HG03045 (cell line): ENCODE measurements at regions not wholly inside any gene's neighbourhood (a gene's known extent, or its start where the extent isn't known, plus 50 kb on each side); places are given as distances from the start of the nearest gene placed in this dataset.

Experiments used
- ATAC-seq: cut with Tn5 transposase; IDR thresholded peaks from one replicate; pipeline ENCODE4 v1.9.1; 2021; ENCODE audit warnings: mild to moderate bottlenecking, moderate library complexity; ENCODE audit not compliant: unreplicated experiment

DNA sequence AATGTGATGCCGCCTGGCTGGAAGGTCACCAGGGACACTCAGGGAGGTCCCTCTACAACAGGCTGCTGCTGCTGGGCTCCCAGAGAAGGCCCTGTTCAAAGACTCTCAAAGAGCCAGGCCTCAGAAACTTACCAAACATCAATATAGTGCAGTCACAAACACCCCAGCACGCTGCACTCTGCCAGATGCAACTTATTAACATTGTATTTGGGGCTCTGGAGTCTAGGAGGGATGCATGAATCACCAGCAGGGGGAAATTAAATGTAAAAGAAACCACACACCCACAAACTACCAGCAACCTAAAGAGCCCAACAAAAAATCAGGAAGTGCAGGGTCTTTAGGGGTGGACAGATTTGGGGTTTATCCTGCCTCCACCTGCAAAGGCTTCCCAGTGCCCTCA is 74.6 kb upstream of the SPATA12 start:
- ATAC-seq: no peak

DNA sequence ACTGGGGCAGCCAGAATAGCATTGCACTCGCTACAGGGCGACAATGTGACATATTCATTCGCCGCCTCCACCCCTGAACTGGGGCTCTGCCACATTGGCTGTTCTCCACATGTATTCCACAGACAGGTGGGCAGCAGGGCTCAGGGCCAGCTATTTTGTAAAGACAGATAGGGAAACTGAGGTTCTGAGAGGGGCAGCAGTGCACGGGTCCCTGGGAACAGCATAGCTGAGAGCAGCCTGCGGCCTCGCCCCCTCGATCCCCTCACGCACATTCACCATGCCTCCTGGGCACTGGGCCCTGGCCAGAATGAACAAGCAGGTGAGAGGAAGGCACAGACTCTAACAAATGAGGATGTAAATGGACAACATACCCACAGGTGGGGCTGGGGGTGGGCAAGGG is 75.0 kb upstream of the SPATA12 start:
- ATAC-seq: no peak

DNA sequence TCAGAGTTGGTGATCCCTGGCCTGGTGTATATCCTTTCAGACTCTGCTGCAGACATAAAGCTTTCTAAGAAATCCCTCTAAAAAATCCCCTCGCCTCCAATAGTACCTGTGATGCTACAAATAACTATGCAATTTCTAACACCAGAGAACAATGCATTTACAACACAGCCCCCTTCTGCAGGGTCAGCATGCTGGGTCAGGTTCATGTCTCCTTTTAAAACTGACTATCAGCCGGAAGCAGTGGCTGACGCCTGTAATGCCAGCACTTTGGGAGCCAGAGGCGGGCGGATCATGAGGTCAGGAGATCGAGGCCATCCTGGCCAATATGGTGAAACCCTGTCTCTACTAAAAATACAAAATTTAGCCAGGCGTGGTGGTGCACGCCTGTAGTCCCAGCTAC is 77.0 kb upstream of the SPATA12 start:
- no peak for ATAC-seq

DNA sequence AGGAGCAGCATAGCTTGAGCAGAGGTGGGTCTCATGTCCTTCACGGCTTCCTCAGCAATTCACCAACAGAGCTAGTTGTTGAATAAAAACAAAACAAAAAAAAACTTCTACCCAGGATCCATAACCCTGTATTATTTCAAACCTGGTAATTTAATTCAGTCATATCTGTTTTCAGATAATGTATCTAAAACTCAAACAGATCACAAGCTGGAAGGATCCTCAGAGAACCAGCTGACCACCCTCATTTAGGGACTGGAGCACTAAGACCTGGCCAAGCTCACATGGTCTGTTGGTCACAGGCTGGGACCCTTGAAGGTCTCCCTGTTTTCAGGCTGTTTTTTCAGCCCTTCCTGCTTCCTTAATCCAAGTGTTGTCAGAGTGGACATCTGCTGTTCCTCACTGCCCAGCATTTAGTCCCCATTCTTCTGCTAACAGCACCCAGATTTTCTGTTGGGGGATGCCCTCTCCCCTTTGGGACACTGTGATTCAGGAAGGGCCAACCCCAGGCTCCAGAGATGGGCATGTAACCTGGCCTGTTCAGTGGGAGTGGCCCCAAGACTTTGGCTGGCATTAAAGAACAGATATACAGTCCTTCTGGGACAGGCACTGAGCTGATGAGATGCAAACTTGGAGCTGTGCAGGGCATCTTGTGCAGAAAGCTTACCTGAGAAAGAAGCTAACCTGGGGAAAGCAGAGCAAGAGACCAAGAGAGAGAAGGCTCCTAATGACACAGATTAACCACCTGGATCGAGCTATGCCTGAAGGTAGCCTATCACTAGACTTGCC is 78.8 kb upstream of the SPATA12 start:
- no peak for ATAC-seq

DNA sequence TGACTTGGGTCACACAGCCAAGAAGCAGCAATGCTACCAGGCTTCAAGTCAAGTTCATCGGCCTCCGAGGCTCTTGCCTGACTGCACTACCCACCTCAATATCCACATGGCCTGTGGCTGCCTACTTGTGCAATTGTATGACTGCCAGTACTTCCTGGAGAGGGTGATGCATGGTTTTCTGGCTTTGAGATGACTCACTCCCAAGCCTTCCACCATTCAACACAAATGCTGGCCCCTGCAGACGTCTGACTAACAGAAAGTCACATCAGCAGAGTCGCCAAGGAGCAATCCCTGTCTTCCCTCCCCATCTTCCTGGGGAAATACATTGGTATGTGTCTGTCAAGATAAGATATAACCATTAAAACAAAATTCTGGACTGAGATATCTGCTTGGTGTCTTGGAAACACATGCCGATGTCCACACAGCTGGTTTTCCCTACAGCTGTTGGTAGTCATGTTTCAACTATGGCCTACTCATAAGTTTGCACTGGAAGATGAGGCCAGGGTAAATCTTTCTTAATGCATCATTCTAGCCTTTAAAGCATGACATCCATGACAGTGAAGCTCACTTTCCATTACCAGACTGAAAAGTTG is 79.6 kb upstream of the SPATA12 start:
- no peak for ATAC-seq

DNA sequence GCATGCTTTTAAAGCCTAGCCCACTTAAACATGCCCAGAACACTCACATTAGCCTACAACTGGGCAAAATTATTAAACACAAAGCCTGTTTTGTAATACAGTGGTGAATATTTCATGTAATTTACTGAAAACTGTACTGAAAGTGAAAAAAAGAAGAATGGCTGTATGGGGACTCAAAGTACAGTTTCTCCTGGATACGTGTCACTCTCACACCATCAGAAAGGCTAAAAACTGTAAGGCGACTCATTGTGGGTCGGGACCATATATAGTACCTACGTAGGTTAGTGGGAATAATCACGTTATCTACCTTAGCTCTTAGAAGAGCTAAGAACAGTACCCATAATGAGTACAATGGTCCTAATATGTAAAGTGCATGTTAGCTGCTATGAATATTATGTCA is 80.2 kb upstream of the SPATA12 start:
- ATAC-seq: no peak

DNA sequence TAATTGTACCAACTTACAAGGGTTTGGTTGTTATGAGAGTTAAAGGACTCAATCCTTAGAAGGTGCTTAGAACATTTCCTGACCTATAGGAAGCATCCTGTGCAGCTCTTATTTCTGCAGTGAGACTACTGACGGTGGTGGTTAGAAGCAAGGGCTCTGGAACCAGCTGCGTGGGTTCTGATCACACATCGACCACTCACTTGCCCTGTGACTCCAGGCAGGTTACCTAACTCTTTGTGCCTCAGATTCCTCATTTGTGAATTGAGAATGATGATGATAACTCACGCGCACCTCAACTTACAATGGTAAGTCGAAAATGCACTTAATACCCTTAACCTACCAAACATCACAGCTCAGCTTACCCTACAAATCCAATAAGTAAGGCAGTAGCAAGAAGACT is 80.7 kb upstream of the SPATA12 start:
- no peak for ATAC-seq

DNA sequence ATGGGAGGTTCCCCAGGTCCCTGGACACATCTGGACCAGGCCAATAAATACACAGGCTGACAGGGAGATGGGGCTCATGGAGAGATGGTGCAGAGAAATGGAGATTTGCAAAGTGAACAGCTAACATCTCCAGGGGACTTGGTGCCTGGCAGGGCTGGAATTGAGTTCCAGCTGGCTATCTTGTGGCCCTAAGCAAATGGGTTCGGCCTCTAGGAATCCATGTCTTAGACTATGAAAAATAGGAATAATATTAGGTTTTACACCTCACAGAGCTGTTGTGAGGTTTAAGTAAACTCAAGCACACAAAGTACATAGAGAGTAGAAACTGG is 82.9 kb upstream of the SPATA12 start:
- ATAC-seq: no peak

DNA sequence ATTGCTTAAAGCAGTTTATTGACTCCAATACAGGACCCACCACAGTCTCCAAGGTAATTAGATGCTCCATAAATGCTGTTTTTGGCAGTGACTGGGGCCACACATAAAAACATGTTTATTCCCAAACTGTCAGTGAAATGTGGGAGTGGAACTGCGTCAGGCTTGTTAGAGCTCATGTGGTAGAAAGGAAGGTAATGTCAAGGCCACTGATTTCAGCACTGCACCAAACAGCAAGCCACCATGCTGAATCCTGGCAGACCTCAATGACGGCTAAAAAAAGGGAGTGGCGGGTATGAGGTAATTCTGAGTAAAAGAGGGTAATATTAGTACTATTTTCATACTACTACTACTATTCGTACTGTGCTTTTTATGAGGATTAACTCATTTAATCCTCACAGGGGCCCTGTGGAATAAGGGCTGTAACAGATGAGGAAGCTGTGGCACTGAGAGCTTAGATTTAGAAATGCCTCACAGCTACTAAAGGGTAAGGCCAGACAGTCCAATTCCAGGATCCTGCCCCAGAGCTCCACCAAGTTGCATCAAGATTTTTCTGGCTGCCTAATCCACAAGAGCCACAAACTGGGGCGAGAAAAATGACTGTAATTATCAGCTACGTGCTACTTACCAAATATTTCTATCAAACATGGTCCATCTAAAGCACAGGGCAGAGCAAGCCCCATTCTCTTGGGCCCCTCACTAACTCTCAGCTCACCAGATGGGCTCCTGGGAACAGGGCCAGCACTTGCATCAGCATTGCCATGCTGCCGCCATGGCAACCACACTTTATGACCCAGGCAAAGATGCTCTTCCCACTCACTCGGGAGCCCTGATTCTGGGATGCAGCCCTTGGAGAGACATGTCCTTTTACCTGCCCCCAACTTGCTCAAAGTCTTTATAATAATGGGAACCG is 83.6 kb upstream of the SPATA12 start:
- ATAC-seq: no peak

DNA sequence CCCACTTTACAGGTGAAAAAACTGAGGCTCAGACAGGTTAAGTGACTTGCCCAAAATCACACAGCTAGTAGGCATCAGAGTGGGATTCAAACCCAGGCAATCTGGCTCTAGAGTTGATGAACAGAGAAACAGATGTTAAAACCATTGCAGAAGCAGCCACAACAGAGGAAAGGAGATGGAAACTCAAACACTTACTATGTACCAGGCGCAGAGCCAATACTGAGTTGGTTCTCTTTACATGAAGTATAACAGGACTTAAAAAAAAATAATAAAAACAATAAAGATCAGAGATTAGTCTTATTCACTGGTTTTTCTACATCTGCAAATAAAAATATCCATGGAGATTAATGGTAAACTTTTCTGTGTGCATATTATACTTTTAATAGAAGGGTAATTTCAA is 84.9 kb upstream of the SPATA12 start:
- no peak for ATAC-seq

DNA sequence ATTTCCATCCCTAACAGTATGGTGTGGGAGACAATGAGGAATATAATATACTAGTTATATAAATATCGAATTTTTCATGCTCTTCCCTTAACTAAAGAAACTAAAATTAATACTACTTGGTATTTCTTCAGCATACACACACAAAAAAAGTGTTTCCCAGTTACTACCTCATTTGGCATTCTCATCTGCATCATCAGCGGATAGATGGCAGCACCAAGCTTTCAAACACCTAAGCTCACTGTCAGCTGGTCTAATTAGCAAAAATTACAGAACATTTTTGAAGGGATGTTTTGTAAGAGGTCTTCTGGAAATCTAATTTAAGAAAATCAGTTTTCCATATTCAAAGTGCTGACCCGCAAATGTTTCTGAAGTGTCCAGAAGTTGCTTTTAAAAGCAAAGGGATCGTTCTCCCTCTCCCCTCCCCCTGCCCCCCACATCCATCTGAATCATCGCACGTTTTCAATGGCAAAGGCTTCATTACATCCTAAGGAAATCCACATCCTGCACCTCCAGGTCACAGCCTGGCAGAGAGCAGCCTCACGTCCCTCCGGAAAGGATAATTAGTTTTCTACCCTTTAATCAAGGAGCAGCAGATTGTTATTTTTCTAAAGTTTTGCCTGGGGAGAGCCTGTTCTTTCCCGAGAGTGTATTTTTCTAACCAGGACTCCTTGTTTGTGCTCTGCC is 86.1 kb upstream of the SPATA12 start:
- no peak for ATAC-seq

DNA sequence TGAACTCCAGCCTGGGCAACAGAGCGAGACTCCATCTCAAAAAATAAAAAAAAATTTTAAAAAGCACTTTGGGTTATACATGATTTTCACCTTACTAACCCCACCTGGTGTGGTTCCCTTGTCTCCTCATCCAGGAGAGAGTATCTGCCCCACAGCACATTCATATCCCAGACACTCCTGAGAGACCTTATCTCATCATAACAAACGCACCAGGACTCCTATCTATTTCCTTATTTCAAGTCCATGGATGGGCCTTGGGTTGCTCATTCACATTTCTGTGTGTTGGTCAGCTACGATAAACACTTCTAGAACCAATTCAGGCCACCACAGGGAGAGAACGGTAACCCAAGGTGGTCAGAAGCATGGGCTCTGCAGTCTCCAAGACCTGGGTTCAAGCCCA is 88.6 kb upstream of the SPATA12 start:
- ATAC-seq: no peak

DNA sequence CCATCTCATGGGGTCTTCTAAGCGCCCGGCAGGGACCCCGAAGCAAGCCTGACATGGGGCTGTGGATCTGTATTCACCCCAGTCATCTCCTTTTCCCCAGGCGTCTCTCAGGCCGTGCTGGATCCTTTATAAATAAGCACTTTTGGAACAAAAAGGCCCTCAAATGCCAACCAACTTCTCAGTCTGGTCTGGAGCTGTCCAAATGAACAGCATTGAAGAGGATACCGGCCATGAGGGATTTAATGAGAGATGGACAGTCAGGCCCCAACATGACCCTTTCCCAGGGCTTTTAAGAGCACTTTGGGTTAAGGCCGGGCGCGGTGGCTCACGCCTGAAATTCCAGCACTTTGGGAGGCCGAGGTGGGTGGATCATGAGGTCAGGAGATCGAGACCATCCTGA is 89.2 kb upstream of the SPATA12 start:
- no peak for ATAC-seq

DNA sequence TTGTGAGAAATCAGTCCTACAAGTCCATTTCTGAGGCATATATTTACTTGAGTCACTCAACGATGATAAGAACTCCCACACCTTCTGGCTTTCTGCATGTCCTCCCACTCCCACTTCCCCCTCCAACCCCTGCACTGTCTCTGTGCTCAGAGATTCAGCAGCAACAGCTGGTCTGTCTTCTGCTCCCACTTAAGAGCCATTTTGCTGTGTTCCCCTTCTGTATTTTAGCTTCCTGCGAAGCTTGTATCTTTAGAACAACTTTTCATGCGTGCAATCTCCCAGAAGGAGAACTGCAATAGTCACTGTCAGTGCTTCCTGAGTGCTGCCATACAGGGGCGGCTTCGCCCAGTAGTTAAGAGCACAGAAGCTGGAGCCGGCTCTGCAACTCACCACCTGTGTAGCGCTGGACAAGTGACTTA is 90.0 kb upstream of the SPATA12 start:
- ATAC-seq: no peak

DNA sequence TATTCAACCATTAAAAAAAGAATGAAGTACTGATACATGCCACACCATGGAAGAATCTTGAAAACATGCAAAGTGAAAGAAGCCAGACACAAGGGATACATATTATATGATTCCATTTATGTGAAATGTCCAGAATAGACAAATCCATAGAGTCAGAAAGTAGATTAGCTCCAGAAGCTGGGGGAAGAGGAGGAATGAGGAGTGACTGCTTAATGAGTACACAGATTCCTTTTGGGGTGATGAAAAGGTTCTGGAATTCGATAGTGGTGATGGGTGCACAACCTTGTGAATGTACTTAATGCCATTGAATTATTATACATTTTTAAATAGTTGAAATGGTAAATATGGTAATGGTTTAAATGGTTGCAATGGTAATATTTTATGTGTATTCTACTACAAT is 90.6 kb upstream of the SPATA12 start:
- no peak for ATAC-seq

DNA sequence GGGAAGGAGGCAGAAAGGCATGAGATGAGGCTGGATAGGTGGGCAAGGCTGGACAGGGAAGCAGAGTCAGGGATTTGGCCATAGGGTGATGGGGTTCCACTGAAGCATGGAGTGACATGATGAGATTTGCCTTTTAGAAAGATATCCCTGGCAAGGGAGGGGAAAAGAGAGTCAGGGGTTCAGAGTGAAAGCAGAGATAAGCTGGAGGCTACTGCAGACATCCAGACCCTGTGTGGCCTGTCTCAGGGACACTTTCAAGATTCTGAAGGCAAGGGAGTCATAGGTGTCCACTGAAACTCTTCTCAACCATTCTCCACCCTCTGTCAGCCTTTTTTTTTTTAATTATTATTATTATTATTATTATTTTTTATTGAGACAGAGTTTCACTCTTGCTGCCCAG is 94.0 kb upstream of the SPATA12 start:
- ATAC-seq: no peak

DNA sequence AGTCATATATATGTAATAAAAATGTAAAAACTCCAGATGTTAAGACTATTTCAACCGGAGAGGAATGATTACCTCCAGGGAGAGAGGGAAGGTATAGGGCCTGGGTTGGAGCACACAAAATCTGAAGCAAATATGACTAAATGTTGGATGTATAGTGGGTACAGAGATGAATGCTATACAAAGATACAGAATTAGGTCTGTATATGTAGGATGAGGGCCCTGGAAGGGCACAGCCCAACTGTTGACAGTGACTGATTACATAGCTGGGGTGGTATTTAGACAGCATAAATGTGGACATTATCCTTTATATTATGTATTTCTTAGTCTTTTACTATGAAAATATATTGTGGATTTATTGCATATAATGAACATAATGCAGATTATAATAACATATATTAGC is 94.4 kb upstream of the SPATA12 start:
- ATAC-seq: no peak

DNA sequence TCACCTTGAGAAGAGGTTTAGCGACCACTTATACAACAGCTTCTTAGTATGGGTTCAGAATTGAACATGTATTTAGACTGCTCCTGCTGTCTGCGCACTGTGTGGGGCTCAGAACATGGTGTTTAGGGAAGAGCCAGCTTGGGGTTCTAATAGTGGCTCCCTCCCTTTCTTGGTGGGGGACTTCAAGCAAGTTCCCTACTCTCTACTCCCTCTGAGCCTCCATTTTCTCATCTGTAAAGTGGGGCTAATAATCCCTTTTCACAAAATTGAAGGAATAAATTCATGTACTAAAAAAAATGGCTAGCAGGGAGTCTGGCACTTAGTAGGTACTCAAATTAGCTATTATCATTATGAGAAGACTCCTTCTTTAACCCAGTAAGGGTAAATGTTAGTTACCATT is 97.5 kb upstream of the SPATA12 start:
- no peak for ATAC-seq

DNA sequence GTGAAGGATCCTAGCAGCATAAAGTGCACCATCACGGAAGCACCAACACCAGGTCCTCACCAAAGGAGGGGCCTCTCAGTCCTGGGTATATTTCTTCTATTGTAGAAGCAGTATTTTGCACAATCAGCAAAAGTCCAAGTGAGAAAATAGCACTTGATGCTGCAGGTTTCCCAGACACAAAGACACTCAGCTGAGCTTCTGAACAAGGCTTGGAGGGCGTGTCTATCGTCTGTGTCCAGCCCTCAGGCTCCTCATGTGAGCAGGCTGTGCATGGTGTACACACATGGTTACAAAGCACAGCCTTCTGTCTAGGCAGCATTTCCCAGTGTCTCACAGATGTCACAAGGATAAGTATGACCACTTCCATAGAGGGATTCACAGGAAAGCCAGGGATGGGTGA is 98.3 kb upstream of the SPATA12 start:
- ATAC-seq: no peak

DNA sequence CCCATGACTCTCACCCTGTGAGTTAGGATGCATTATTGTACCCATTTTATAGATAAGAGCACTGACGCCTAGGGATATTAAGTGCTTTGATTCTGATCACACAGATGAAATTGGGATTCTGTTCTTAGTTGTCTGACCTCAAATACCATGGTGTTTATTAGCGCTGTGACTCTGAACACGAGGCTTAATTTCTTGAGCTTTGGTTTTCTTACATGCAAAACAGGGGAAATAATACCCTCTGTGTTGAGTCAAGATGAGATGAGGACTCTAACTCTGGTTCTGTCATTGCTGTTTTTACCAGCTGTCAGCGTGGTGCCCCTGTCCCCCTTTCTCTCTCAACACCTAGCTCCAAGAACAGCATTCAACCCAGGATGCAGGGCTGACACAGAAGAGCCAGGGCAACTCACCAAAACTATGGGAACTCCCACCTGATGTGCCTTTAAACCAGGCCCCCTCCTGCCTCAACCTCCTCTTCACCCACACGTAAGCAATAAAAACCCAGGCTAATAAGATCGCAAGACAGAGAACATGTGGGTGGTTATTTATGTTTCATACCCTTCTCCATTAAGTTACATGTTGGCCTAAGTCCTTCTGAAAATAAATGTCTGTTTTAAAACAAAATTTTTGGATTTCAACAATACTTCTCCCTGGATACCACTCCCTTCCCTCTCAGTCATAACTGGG is 100.1 kb upstream of the SPATA12 start:
- no peak for ATAC-seq

DNA sequence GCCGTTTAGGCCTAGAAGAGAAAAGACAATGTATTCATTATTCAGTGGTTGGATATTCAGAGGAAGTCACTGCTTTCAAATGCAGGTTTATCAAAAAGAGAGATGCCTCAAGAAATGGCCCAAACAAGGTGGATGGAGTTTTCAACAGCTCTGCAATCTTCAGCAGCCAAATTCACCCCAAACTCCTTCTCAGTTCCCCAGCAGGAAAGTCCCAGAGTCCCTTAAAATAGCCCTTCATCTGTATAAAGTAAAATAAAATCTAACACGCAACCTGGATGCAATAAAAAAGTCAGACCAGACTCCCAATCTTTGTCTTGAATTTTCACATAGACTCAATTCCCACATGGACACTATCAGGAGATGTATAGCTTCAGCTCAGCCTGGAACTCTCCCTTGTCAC is 101.6 kb upstream of the SPATA12 start:
- no peak for ATAC-seq
